HG02623 (cell line): ENCODE measurements at regions not wholly inside any gene's neighbourhood (a gene's known extent, or its start where the extent isn't known, plus 50 kb on each side); places are given as distances from the start of the nearest gene placed in this dataset.

Experiments used
- ATAC-seq: cut with Tn5 transposase; IDR thresholded peaks from one replicate; pipeline ENCODE4 v1.9.1; 2021; ENCODE audit warnings: moderate library complexity; ENCODE audit not compliant: unreplicated experiment

DNA sequence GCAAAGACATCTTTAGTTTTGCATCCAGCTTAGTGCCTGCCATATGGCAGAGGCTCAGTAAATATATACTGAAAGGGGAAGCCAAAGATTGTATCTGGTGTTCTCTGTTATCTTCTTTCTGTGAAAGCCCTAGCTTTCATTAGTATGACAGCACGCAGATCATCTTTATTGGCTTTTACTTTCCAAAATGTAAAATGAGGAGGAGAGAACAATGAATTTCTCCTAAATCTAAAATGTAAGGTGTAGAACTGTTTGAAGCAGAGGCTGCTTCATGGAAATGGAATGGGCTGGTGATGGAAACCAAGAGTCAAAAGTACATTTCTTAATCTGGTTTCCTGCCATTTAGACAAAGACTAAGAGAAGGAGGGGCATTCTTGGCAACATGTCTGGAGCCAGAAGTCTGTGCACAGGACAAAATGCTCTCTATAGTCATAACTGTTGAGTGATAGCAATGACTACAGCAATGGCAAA is 1029.9 kb upstream of the PIK3C3 start:
- no peak for ATAC-seq

- no peak for ATAC-seq
Observed at GRCh38 chr18:40921845-40922629, 1033.0 kb upstream of the PIK3C3 start.

DNA sequence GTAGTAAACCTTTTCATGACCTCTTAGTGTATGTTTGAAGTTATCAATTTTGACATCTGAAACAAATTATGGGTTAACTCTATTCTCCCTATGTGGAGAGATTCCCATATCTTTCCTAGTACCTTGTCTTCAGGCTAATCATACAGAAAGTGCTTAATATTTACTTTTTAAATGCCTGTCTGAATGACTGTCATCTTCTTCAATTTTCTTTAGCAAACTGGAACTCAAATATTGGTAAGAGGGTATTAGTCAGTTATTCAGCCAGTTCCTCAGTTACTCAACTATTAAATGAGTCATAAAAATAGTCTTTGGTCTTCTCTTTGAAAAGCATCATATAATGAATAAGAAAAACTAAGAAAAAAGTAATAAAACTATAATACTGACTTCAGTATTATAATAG is 1038.0 kb upstream of the PIK3C3 start:
- no peak for ATAC-seq

DNA sequence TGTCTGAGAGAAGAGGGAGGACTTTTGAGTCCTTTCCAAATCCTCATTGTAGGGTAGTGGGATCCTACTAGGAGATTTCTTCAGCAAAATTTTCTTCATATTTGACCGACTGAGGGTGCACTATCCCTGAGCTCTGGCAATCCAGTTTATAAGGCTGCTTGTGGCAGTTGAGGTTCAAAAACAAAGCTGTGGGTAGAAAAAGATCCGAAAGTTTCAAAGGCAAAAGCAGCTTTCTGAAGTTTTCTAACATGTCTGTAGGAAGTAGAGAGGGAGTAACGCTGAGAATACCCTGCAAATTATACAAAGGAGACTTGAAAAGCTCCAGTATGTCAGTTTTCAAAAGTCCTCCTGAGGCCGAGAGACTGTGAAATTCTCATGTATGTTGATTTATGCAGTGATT is 1039.3 kb upstream of the PIK3C3 start:
- ATAC-seq, result no peak

- no peak for ATAC-seq
Observed at GRCh38 chr18:40911582-40912254, 1043.3 kb upstream of the PIK3C3 start.

DNA sequence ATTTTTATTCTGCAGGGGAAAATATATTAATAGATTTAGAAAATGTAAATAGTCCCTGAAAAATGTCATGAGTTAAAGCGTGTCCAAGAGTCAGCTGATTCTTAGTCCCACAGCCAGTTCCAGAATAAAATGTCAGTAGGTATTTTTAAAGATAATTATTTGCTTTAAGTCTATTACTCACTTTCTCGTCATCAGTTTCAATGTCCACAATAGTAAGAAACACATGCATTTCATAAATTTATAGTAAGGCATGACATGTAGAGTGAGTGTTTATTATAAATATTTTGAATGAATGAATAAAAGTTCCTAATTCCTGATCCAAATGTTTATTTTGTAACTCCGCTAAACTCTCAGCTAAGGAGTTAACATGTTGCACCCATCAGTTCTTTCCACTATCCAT is 1044.0 kb upstream of the PIK3C3 start:
- no peak for ATAC-seq

DNA sequence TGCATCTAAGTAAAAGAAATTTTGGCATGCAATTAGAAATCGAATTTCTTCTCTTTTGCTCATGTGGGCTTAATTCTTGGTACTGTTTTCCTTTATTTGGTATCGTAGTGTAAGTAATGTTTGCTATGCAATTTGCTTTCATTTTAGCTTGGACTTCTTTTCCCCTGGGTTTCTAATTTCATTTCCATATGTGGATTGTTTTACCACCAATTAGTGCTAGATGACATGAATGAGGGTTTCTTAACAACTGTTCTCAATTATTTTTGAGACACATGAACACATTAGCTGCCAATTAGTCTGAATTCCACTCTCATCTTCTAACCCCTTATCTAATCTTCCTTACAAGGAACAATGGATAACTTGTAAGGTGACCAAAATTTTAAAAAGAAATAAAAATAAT is 1047.2 kb upstream of the PIK3C3 start:
- ATAC-seq, result no peak

DNA sequence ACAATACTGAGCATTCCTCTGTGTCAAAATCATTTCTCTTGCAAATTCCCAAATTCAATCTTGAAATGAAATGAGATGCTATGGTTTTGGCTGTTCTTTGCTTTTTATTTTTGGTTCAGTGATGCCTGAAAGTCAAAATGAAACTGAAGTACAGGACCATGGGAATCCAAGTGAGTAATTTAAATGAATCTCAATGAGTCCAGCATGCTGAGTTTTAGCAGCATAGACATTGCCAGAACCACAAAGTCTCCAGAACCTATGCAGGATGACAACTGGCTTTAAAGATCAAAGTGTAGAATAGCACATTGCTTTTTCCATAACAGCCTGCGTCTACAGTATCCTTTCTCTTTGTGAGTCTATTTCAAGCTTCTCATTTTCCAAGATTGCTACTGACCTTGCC is 1050.7 kb upstream of the PIK3C3 start:
- ATAC-seq, result no peak

- no peak for ATAC-seq
Observed at GRCh38 chr18:40902436-40902835, 1052.6 kb upstream of the PIK3C3 start.

GRCh38 chr18:40897884-40898283 is 1057.2 kb upstream of the PIK3C3 start:
- ATAC-seq, result no peak

GRCh38 chr18:40883271-40883670 is 1071.8 kb upstream of the PIK3C3 start:
- no peak for ATAC-seq

- ATAC-seq, result no peak
Observed at GRCh38 chr18:40882468-40882867, 1072.6 kb upstream of the PIK3C3 start.

DNA sequence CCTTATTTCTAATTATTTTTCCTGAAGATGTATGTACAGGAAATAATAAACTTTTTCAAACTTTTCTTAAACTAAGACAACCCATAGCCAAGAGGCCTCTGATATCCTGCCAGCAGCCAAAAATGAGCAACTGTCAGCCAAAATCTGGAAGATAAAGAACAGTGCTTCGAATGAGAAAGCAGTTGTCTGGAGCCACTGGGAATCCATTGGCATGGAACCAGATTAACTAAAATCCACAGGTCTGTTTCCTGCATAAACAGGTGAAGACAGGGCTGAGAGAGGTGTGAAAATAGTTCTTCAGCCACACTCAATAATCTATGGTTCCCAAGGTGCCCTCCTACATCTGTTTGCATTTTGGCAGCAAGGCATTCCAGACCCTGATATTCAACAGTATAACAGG is 1076.7 kb upstream of the PIK3C3 start:
- ATAC-seq, result no peak

GRCh38 chr18:40877096-40877495 is 1077.9 kb upstream of the PIK3C3 start:
- ATAC-seq, result no peak

GRCh38 chr18:40875101-40875615 is 1079.9 kb upstream of the PIK3C3 start:
- ATAC-seq, result no peak

- ATAC-seq, result no peak
Observed at GRCh38 chr18:40874233-40874632, 1080.8 kb upstream of the PIK3C3 start.

- ATAC-seq, result no peak
Observed at GRCh38 chr18:40868110-40868858, 1086.8 kb upstream of the PIK3C3 start.

DNA sequence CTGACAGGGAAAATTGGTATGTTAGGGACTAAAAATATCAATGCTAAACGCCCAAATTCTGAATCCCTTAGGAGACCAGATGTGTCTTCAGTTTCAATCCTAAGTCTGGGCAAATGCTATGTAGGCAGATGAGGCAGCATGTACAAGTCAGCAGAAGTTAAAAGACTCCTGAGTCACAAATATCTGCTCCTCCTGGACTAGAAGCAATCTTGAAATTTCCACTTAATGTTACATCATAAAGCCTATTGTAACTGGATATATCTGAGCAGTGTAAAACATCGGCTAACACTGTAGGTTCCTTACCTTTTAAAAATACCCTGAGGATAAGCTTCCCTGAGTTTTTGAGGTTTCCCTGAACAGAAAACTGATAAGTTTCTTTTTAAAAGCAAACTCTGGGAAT is 1087.6 kb upstream of the PIK3C3 start:
- no peak for ATAC-seq

DNA sequence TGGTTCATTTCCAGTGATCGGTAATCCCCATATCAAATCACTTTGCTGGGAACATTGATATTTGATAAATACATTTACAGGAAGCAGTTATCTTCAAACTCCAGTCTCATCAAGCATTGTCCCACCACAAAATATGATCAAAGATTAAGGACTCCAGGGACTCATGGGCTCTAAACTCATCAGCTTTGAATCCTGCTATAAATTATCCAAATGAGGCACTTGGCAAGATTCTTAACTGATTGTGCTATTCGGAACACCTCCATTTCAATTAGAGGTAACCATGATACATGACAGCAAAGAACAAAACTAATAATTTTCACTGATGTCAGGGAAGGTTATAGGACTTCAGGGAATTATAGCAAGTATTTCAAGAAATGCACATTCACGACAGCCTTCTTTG is 1088.1 kb upstream of the PIK3C3 start:
- ATAC-seq, result no peak

- no peak for ATAC-seq
Observed at GRCh38 chr18:40866013-40866645, 1088.9 kb upstream of the PIK3C3 start.

- no peak for ATAC-seq
Observed at GRCh38 chr18:40864846-40865245, 1090.2 kb upstream of the PIK3C3 start.
